Keratinocyte (primary cell): ENCODE measurements at regions not wholly inside any gene's neighbourhood (a gene's known extent, or its start where the extent isn't known, plus 50 kb on each side); places are given as distances from the start of the nearest gene placed in this dataset.
"Not testable (repeated sequence)": the region's sequence is repeated elsewhere in the genome, so short reads cannot be mapped to it uniquely, and the experiment has no call there.

Experiments used
- EZH2 ChIP-seq: IDR thresholded peaks from one replicate; pipeline ENCODE4 v1.6.1; 2012; ENCODE audit warnings: inconsistent platforms, mild to moderate bottlenecking, low read length, moderate library complexity
- TF ChIP-seq, protein P1 (sequence below), 3 experiments: IDR thresholded peaks in 1 of 3; conservative IDR thresholded peaks in 1 of 3; optimal IDR thresholded peaks in 1 of 3; 2 replicates in 2 of 3; 3 replicates in 1 of 3; pipeline versions ENCODE3 to v1.5.1; 2011; ENCODE audit warnings: low read length in 3 of 3, mild to moderate bottlenecking in 3 of 3, moderate library complexity in 2 of 3, control low read depth in 1 of 3, inconsistent platforms in 1 of 3; ENCODE audit not compliant: insufficient read depth in 2 of 3; ENCODE audit errors: extremely low read depth in 1 of 3

DNA sequence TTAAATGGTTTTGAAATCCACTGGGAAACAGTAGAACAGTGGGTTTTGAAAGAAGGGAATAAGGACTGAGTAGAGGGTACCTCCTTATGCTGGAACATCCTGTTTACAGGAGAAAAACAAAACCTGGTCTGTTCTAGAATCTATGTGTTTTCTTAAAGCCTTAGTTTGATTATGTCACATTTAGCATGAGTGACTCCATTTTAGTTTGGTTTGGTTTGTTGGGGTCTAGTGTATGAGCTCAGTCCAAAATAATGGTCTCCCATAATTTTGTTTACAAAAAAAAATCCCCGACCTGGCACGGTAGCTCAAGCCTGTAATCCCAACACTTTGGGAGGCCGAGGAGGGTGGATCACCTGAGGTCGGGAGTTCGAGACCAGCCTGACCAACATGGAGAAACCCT lies 179.4 kb downstream of the FAM76B start:
- TF ChIP-seq, protein P1, sequence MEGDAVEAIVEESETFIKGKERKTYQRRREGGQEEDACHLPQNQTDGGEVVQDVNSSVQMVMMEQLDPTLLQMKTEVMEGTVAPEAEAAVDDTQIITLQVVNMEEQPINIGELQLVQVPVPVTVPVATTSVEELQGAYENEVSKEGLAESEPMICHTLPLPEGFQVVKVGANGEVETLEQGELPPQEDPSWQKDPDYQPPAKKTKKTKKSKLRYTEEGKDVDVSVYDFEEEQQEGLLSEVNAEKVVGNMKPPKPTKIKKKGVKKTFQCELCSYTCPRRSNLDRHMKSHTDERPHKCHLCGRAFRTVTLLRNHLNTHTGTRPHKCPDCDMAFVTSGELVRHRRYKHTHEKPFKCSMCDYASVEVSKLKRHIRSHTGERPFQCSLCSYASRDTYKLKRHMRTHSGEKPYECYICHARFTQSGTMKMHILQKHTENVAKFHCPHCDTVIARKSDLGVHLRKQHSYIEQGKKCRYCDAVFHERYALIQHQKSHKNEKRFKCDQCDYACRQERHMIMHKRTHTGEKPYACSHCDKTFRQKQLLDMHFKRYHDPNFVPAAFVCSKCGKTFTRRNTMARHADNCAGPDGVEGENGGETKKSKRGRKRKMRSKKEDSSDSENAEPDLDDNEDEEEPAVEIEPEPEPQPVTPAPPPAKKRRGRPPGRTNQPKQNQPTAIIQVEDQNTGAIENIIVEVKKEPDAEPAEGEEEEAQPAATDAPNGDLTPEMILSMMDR (optimal IDR thresholded peaks at IDR 0.05 in 1 of 3, IDR thresholded peaks at IDR 0.05 in 1 of 3, conservative IDR thresholded peaks at IDR 0.05 in 1 of 3; ENCODE audit: extremely low read depth in 1 of 3, insufficient read depth in 2 of 3, low read length in 3 of 3): not testable (repeated sequence)
- not testable (repeated sequence) for TF ChIP-seq EZH2
